H9 (cell line): ENCODE measurements at regions not wholly inside any gene's neighbourhood (a gene's known extent, or its start where the extent isn't known, plus 50 kb on each side); places are given as distances from the start of the nearest gene placed in this dataset.

Experiments used
- DNase-seq: peaks from one replicate; pipeline ENCODE4 v3.0.0-alpha.2; 2017
- H2AFZ ChIP-seq: one replicate; pipeline ENCODE4 v1.6.1; 2013; ENCODE audit warnings: mild to moderate bottlenecking, low read length, control low read depth, moderate library complexity
- H2AK5ac ChIP-seq: 2 replicates; pipeline ENCODE4 v1.6.1; 2013; ENCODE audit warnings: low read length, control low read depth, mixed read lengths; ENCODE audit not compliant: insufficient read length
- H2BK120ac ChIP-seq: one replicate; pipeline ENCODE4 v1.6.1; 2013; ENCODE audit warnings: low read depth, mild to moderate bottlenecking, low read length, control low read depth, inconsistent platforms; ENCODE audit not compliant: poor library complexity, severe bottlenecking
- H2BK12ac ChIP-seq: 2 replicates; pipeline ENCODE4 v1.6.1; 2013; ENCODE audit warnings: low read length, control low read depth, mixed read lengths, low read depth; ENCODE audit not compliant: insufficient read length
- H2BK15ac ChIP-seq: 2 replicates; pipeline ENCODE4 v1.6.1; 2013; ENCODE audit warnings: low read depth, low read length, control low read depth
- H2BK20ac ChIP-seq: one replicate; pipeline ENCODE4 v1.6.1; 2013; ENCODE audit warnings: low read depth, mild to moderate bottlenecking, low read length, control low read depth, inconsistent platforms; ENCODE audit not compliant: poor library complexity, severe bottlenecking
- H2BK5ac ChIP-seq: 2 replicates; pipeline ENCODE4 v1.6.1; 2013; ENCODE audit warnings: low read length, control low read depth, mixed read lengths; ENCODE audit not compliant: insufficient read length
- H3K14ac ChIP-seq: 2 replicates; pipeline ENCODE4 v1.6.1; 2013; ENCODE audit warnings: low read length, control low read depth; ENCODE audit not compliant: insufficient read depth
- H3K18ac ChIP-seq: 2 replicates; pipeline ENCODE4 v1.6.1; 2013; ENCODE audit warnings: low read depth, mild to moderate bottlenecking, mixed read lengths, low read length, control low read depth; ENCODE audit not compliant: insufficient read length
- H3K23ac ChIP-seq: 2 replicates; pipeline ENCODE4 v1.6.1; 2013; ENCODE audit warnings: low read length, control low read depth, mixed read lengths, low read depth; ENCODE audit not compliant: insufficient read length
- H3K23me2 ChIP-seq: 2 replicates; pipeline ENCODE4 v1.6.1; 2013; ENCODE audit warnings: low read depth, mild to moderate bottlenecking, mixed read lengths, low read length, control low read depth; ENCODE audit not compliant: insufficient read length, poor library complexity, severe bottlenecking
- H3K27ac ChIP-seq: 2 replicates; pipeline ENCODE4 v1.5.1; 2013; ENCODE audit warnings: low read length, control low read depth, mixed read lengths, low read depth; ENCODE audit not compliant: insufficient read length
- H3K27me3 ChIP-seq: 2 replicates; pipeline ENCODE4 v1.6.1; 2013; ENCODE audit warnings: low read length, control low read depth, inconsistent platforms; ENCODE audit not compliant: insufficient read depth
- H3K4ac ChIP-seq: 2 replicates; pipeline ENCODE4 v1.6.1; 2013; ENCODE audit warnings: low read depth, mild to moderate bottlenecking, control low read depth, inconsistent platforms, low read length, moderate library complexity
- H3K4me1 ChIP-seq: 2 replicates; pipeline ENCODE4 v1.6.1; 2013; ENCODE audit warnings: low read length, control low read depth, inconsistent platforms; ENCODE audit not compliant: insufficient read depth
- H3K4me2 ChIP-seq: 2 replicates; pipeline ENCODE4 v1.6.1; 2013; ENCODE audit warnings: low read length, control low read depth, mixed read lengths; ENCODE audit not compliant: insufficient read length, insufficient read depth
- H3K56ac ChIP-seq: 2 replicates; pipeline ENCODE4 v1.6.1; 2013; ENCODE audit warnings: low read depth, mild to moderate bottlenecking, mixed read lengths, low read length, control low read depth; ENCODE audit not compliant: insufficient read length
- H3K79me1 ChIP-seq: 2 replicates; pipeline ENCODE4 v1.6.1; 2013; ENCODE audit warnings: low read depth, mild to moderate bottlenecking, moderate library complexity, low read length, control low read depth, inconsistent platforms; ENCODE audit not compliant: insufficient read depth, poor library complexity, severe bottlenecking
- H3K79me2 ChIP-seq: 2 replicates; pipeline ENCODE4 v1.6.1; 2013; ENCODE audit warnings: low read length, control low read depth, inconsistent platforms; ENCODE audit not compliant: insufficient read depth
- H3K9ac ChIP-seq: 2 replicates; pipeline ENCODE4 v1.6.1; 2013; ENCODE audit warnings: low read length, control low read depth, mixed read lengths; ENCODE audit not compliant: insufficient read length; ENCODE audit errors: extremely low read depth
- H3K9me3 ChIP-seq: one replicate; pipeline ENCODE4 v1.6.1; 2013; ENCODE audit warnings: low read depth, low read length, inconsistent platforms; ENCODE audit not compliant: control insufficient read depth
- H3T11ph ChIP-seq: one replicate; pipeline ENCODE4 v1.6.1; 2013; ENCODE audit warnings: mild to moderate bottlenecking, low read length, control low read depth, inconsistent platforms
- H4K20me1 ChIP-seq: one replicate; pipeline ENCODE4 v1.6.1; 2013; ENCODE audit not compliant: control insufficient read depth, insufficient read length, insufficient read depth
- H4K5ac ChIP-seq: 2 replicates; pipeline ENCODE4 v1.6.1; 2013; ENCODE audit warnings: low read depth, mild to moderate bottlenecking, mixed read lengths, low read length, control low read depth; ENCODE audit not compliant: insufficient read length
- H4K8ac ChIP-seq: replicated peaks from 2 replicates; pipeline ENCODE4 v1.6.1; 2013; ENCODE audit warnings: low read length, control low read depth, mixed read lengths, low read depth; ENCODE audit not compliant: insufficient read length
- H4K91ac ChIP-seq: 2 replicates; pipeline ENCODE4 v1.6.1; 2013; ENCODE audit warnings: low read depth, mild to moderate bottlenecking, moderate library complexity, mixed read lengths, low read length, control low read depth; ENCODE audit not compliant: insufficient read length
- H3K27ac Mint-ChIP-seq, 3 experiments: 2 replicates in 2 of 3; 3 replicates in 1 of 3; pipeline ENCODE4 v1.8.0; 2020 to 2021; ENCODE audit warnings: mixed read lengths in 3 of 3, mild to moderate bottlenecking in 1 of 3, moderate library complexity in 1 of 3
- H3K27me3 Mint-ChIP-seq: 2 replicates; pipeline ENCODE4 v1.8.0; 2021; ENCODE audit warnings: low read depth, mild to moderate bottlenecking, moderate library complexity, mixed read lengths
- H3K36me3 Mint-ChIP-seq, 3 experiments: 2 replicates in 2 of 3; 3 replicates in 1 of 3; pipeline ENCODE4 v1.8.0; 2020 to 2021; ENCODE audit warnings: low read depth in 3 of 3, mixed read lengths in 3 of 3; ENCODE audit not compliant: insufficient read depth in 1 of 3
- H3K4me1 Mint-ChIP-seq, 2 experiments: 2 replicates each; pipeline ENCODE4 v1.8.0; 2020; ENCODE audit warnings: mixed read lengths in 2 of 2
- H3K4me3 Mint-ChIP-seq, 2 experiments: 2 replicates in 1 of 2; 3 replicates in 1 of 2; pipeline ENCODE4 v1.8.0; 2020 to 2021; ENCODE audit warnings: mild to moderate bottlenecking in 2 of 2, mixed read lengths in 2 of 2, moderate library complexity in 1 of 2
- H3K9me3 Mint-ChIP-seq, 2 experiments: 2 replicates in 1 of 2; 3 replicates in 1 of 2; pipeline ENCODE4 v1.8.0; 2020; ENCODE audit warnings: mild to moderate bottlenecking in 2 of 2, mixed read lengths in 2 of 2, moderate library complexity in 1 of 2
- WGBS: extraction: QIAGEN DNeasy Blood & Tissue Kit; methylation state at CpG from one replicate; pipeline ENCODE4 v1.1.7; 2013; ENCODE audit warnings: missing lambda C conversion rate, low lambda C conversion rate, mixed read lengths; ENCODE audit not compliant: insufficient read length; ENCODE audit errors: extremely low coverage; 5-methylcytosine and 5-hydroxymethylcytosine counted together
- TF ChIP-seq, protein P1 (sequence below): fragments of 200-600 bp; sonication (generic); conservative IDR thresholded peaks from 3 replicates; pipeline ENCODE4 v1.8.0; 2021; ENCODE audit warnings: antibody characterized with exemption, mild to moderate bottlenecking

DNA sequence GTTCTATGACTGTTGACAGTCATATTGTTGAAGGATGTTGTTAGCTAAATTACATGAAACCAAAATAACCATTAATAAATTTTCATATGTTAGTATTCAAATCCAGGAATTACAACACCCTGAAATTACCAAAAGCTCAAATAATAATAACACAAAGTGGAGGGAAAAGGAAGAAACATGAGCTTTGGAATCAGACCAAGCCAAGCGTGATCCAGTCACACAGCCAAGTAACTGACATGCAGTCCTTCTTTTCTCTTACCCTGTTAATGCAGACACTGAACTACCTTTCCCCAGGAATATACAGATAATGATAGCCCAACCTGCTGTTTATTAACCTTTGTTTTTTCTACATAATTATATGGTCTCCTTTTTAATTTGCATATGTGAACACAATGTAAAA is 130.2 kb downstream of the HS3ST1 start:
- Histone ChIP-seq H2BK12ac (no peak overlapping the region), H2BK20ac (no peak overlapping the region), H4K5ac (no peak overlapping the region), H3K9me3 (no peaks in the 10 kb centered on the region), H3K79me1 (no peaks in the 10 kb centered on the region), H3K27ac (no peak overlapping the region), H3K18ac (no peak overlapping the region), H2BK120ac (no peak overlapping the region), H3K23ac (no peak overlapping the region), H4K8ac (no peak overlapping the region), H2AFZ (no peak overlapping the region), H2AK5ac (no peak overlapping the region), H3K4ac (no peak overlapping the region), H3K4me2 (no peak overlapping the region), H4K20me1 (no peaks in the 10 kb centered on the region), H3K4me1 (no peaks in the 10 kb centered on the region; the same call in 1 of the 2 replicates), H3K79me2 (no peaks in the 10 kb centered on the region), H3K9ac (no peak overlapping the region), H3T11ph (no peak overlapping the region), H4K91ac (no peak overlapping the region), H2BK5ac (no peak overlapping the region), H3K56ac (no peak overlapping the region), H3K14ac (no peak overlapping the region), H3K23me2 (no peaks in the 10 kb centered on the region), H3K27me3 (no peaks in the 10 kb centered on the region), H2BK15ac (no peak overlapping the region)
- TF ChIP-seq, protein P1, sequence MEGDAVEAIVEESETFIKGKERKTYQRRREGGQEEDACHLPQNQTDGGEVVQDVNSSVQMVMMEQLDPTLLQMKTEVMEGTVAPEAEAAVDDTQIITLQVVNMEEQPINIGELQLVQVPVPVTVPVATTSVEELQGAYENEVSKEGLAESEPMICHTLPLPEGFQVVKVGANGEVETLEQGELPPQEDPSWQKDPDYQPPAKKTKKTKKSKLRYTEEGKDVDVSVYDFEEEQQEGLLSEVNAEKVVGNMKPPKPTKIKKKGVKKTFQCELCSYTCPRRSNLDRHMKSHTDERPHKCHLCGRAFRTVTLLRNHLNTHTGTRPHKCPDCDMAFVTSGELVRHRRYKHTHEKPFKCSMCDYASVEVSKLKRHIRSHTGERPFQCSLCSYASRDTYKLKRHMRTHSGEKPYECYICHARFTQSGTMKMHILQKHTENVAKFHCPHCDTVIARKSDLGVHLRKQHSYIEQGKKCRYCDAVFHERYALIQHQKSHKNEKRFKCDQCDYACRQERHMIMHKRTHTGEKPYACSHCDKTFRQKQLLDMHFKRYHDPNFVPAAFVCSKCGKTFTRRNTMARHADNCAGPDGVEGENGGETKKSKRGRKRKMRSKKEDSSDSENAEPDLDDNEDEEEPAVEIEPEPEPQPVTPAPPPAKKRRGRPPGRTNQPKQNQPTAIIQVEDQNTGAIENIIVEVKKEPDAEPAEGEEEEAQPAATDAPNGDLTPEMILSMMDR: no peak
- Mint-ChIP-seq H3K36me3 (no peaks in the 10 kb centered on the region), H3K9me3 (no peaks in the 10 kb centered on the region; a peak in 1 of 5 replicates), H3K4me3 (no peak overlapping the region), H3K27me3 (no peaks in the 10 kb centered on the region), H3K27ac (no peak overlapping the region), H3K4me1 (peaks cover 3 to 4% of the 10 kb centered on the region in 2 experiments; a peak in 2 of 4 replicates)
- WGBS: no CpG with 5 or more reads among the region's 1 CpG
- no peak for DNase-seq
